HS-27A (cell line): ENCODE measurements at regions not wholly inside any gene's neighbourhood (a gene's known extent, or its start where the extent isn't known, plus 50 kb on each side); places are given as distances from the start of the nearest gene placed in this dataset.
"Not testable (repeated sequence)": the region's sequence is repeated elsewhere in the genome, so short reads cannot be mapped to it uniquely, and the experiment has no call there.

ENCODE experiments used
- DNase-seq: peaks from one replicate; pipeline ENCODE4 v3.0.0-alpha.2; 2012; ENCODE audit warnings: low read depth, missing footprints

DNA sequence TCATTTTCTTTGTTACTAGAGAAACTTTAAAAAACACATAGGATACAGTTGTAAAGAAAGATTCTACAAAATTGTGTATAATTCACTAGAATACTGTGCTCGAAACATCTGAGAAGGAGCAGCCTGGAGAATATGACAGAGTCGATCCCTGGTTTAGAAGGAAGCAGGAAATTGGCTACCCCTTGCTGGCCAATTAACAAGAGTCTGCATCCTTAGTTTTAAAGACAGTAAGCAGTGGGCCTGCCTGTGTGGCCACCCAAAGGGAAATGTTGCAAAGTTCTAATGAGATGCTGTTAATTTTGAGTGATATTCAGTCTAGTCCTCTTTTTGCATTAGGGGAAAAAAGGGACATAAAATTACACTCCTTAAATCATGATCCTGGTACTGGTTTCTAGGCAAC, 988.6 kb downstream of the PCDH17 start:
- DNase-seq: no peak

DNA sequence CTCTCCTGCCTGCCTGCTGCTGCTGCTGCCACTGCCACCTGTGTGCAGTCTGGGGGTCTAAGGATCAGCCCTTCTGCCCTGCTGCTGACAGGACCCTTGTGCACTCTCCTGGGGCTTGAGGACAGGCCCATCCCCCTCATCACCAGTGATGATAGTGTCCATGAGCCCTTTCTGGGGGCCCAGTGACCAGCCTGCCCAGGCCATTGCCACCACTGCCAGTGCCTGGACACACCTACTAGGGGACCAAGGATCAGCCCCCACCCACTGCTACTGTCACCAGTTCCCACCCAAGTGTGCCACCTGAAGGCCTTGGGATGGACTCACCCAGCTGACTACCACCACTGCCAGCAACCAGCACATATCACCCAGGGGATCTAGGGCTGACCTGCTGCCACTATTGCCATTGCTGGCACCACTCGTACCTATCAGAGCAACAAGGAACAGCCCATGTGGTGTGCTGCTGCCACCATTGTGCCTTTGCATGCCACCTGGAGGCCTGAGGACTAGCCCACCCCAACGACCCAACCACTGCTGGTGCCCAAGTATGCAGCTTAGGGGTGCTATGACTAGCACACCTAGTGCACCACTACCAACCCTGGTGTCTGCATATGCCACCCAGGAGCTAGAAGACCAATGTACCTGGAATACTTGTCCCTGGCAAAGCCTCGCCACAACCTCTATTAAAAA, 994.3 kb downstream of the PCDH17 start:
- DNase-seq: no peak

DNA sequence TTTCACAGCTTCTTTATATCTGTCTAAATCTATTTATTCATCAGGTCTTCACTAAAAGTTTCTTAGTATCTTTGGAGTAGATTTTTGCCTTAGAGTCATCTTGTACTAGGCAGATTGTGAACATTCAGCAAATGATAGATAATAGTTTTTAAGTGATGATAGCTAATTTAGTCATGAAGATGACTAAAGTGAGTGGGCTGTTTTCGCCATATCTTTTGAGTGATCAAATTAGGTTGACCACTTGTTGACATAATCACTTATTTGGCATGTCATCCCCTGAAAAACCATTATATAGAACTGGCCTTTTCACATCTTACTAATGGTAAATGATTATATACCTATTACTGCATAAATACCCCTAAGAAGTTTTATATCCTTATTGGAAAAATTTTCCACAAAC, 999.2 kb downstream of the PCDH17 start:
- DNase-seq: no peak

DNA sequence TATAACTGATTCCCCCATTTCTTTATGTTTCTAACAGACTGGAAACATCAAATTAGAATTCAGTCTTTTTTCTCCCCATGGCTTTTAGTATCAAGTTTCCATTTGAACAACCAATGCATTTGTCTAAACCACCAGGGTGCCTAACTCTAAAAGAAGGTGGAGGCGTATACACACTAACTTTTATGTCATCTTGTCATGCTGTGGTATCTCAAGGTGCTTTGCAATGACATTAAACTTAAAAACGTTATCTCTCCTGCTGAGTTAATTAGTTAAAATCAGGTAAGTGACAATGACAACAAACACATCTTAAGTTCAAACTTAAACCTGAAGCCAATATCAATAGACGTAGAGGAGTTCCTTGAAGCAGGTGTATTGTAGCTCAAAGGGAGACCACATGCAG, 1001.7 kb downstream of the PCDH17 start:
- no peak for DNase-seq

DNA sequence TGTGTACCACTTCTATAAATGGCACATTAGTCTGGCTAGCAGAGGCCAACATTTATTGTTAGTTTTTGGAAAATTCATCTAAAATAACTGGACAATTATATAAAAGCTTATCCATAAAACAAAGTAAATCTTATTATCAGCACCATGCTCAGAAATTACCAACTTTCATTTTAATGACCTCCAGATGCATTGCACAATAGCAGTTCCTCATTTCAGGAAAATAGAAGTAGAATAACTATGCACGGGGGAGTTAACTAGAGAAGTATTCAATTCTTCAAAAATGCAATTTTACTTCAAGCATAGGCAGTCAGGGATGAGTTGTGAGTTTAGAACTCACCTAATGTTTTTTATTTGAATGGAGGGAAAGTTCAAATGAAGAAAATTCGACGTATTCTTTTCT, 1023.5 kb downstream of the PCDH17 start:
- no peak for DNase-seq

DNA sequence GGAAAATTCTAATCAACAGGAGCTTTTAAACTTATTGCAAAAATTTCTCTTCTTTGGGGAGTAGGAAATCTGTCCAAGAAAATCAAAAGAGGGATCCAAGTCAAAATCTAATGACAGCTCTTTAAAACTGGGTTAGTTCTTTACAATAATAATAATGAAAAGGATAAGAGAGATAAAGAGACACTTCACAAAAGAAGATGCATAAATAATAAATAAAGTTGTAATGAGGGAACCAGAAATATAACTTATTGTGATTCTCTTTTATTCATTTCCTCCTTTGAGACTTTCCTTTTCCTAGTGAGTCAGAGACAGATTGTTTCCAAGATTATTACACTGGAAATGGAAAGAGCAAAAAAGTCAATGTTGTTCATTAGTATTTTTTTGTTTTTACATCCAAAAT, 1029.3 kb downstream of the PCDH17 start:
- DNase-seq: no peak

DNA sequence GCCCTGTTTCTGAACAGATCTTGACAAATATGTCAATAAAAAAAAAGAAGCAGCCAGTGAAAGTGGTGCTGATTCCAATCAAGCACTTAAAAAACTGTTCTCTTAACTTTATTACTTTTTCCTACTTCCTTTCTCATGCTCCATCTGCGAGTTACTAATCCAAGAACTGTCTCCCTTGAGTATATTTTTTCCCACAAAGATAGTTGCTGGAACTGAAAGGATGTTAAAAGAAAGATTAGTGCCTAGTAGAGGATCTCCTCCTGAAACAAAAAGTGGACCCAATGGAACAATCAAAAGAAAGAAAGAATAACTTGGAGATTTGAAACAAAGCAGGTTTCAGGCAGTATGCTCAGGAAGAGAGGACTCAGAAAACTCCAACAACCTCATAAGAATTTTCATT, 1034.8 kb downstream of the PCDH17 start:
- DNase-seq: no peak

DNA sequence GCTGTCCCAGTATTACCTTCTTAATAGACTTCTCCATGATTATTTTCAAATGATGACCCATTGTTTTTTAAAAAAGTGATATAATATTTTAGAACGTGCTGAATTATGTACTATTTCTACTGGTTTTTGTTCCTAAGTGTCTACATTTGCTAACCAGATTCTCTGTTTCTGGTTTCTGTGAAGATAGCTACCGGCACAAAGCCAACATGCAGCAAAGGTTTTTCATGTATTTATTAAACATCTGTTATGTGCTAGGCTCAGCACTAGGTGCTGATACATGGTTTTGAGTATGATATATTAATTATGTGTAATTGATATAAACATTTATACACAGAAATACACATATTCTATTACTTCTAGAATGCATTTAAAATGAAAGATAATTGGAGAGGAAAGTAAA, 1035.6 kb downstream of the PCDH17 start:
- no peak for DNase-seq

DNA sequence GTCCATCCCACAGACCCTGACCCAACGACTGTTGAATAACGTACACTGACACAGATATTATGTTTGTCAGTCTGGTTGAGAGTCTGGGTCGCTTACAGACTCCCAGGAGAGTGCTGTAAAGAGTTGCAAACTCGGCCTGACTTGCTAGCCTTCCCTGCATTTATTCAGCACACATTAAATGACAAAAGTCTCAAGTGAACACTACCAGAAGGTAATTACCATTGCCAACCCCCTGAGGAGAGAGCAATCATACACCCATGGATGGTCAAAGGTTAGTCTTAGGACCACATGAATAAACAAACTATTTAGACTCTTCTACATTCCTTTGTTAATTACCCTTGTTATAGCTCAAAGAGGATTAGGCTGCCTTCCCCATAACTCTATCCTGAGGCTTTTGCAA, 1048.6 kb downstream of the PCDH17 start:
- DNase-seq: no peak

DNA sequence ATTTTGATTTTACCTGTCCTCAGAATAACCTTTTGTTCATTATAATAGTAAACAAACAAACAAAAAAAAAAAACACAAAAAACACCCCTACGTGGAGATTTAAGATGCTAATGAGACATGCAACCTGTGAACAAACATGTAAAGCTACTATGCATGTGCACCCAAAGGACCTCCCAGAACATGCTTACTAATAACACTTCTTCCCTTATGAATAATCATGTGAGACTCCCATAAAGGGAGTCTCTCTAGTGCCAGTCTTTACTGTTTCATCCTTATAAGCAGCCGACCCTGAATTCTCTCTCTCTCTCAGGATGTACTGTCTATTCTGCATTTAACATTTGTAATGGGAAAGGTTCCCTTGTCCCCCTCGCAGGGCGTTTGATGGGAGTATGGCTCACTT, 1051.1 kb downstream of the PCDH17 start:
- no peak for DNase-seq

DNA sequence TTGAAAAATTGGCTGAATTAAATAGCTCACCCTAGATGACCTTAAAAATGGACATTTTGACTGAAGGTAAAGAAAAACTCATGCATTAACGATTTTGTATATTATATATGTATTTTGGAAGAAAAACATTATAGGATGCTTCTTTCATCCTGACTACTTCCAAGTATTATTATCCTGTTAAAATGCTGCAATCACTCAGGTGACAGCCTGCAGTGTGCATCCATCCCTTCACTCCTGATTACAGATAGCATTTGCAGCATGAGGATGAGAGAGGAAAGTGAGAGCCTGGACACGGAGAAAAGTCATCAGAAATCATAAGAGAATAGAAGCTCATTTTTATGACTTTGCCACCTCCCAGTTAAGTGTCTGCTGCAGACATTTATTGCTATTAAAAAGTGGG, 1055.6 kb downstream of the PCDH17 start:
- no peak for DNase-seq

DNA sequence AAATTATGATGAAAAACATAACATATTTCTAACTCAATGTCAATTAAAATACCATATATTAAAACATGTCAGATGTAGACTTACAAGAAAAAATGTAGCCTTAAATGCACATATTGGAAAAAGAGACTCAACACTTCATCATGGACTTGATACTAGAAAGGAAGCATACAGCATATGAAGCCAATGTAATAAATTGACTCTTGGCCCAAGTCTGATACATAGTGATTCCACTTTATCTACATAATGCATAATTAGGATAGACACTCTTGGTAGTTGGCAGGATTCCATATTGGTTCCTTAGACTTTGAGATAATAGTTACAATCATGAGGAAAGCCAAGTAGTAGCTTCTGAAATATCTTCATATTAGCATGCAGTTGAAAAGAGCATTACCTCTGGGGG, 1067.0 kb downstream of the PCDH17 start:
- DNase-seq: no peak

DNA sequence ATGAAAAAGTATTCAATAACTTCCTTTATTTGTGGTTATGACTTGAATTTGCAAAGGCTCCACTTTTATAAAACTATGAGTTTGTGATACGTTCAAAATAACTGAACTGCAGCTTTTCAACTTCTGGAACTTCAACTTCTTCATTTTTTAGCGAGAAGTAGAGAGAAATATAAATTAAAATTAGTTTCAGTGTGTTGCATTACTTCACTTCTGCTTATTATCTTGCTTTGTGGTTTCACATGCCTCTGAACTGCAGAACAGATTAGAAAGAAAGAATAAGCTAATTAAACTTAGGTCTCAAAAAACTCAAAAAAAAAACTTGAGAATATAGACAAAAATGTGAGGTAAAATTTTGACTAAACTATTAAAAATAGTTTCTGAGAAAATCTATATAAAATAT, 1073.4 kb downstream of the PCDH17 start:
- no peak for DNase-seq

DNA sequence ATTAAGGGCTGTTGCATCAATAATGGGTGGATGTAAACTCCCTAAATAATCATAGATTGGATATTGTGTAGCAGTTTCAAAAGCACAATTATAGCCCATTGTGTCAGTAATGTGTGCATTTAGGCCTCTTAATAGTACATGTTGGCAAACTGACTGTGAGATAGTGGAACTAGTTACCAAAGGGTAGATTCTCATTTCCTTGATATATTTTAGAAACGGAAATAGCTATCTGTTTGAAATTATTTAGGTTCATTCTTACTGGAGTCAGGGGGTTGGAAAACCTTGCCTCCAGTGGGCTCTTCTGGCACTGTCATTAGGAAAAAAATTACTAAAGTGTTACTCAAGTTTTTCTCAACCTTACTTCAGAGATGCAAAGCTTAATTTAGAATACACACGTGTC, 1074.9 kb downstream of the PCDH17 start:
- DNase-seq: no peak

DNA sequence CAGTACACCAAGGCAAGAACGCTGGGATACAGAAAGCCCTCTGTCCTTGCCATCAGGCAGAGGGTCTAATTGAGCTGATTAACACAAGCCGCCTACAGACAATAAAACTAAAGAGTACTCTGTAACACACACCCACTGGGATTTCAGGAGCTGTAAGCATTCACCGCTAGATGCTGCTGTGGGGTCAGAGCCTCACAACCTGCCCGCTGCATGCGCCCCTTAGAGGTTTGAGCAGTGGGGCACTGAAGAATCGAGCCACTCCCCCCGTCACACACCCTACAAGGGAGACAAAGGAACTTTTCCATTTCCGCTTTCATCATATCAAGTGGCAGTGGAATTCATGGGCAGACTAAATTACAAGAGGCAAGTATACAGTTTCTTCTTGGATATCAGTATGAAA, 1080.6 kb downstream of the PCDH17 start:
- DNase-seq: peak; percentile 7

DNA sequence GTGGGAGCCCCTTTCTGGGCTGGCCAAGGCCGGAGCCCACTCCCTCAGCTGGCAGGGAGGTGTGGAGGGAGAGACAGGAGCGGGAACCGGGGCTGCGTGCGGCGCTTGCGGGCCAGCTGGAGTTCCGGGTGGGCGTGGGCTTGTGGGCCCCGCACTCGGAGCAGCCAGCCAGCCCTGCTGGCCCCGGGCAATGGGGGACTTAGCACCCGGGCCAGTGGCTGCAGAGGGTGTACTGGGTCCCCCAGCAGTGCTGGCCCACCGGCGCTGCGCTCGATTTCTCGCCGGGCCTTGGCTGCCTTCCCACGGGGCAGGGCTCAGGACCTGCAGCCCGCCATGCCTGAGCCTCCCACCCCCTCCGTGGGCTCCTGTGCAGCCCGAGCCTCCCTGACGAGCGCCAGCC, 1082.5 kb downstream of the PCDH17 start:
- not testable (repeated sequence) for DNase-seq

DNA sequence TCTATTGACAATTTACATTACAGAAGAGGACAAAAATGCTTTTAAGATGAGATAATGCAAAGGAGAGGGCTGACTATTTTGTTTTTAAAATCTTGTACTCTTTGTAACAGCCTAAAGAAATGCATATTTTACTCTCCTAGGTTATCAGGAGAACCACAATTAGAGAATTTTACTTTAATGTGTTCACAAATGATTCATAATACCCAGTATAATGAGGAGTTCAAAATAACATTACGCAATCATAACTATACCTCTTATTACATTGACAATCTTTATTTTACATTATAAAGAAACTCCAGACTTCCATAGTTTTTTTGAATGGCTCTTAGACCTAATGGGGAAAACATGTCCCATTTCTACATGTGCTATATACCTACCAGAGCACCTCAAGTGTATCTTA, 1089.7 kb downstream of the PCDH17 start:
- DNase-seq: no peak

DNA sequence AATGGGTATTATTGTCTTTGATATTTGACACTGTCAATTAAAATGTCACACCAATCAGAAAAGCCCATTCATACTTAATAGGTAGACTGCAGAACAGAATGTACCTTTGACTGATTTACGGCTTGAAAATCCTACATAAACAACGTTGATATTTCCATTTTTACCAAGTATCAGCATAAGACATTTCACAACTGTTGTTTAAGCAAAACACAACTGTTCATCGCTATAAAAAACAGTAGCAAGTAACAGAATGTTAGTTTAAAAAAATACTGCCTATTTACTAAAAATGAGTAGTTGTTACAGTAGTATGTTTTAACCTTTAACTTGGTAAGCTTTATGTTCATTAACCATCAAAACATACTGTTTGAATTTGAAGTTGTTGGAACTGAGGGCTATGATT, 1096.6 kb downstream of the PCDH17 start:
- DNase-seq: no peak

DNA sequence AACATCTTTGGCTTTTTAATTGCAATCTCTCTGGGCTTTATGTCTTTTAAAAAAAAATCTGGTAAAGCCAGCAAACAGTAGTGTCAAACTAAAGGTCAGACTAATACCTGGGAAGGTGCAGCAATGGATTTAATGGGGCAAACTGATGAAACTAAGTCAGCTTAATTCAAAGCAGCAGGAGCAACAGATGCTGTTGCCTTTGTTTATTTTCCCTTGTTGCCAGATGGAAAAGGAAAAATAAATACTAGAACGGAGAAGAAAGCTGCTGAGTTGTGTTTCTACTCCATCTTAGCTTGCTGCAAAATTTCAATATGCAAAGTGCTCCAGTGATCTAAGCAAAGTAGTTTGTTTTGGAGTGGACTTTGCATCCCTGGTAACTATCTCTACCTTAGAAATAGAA, 1097.8 kb downstream of the PCDH17 start:
- DNase-seq: no peak

DNA sequence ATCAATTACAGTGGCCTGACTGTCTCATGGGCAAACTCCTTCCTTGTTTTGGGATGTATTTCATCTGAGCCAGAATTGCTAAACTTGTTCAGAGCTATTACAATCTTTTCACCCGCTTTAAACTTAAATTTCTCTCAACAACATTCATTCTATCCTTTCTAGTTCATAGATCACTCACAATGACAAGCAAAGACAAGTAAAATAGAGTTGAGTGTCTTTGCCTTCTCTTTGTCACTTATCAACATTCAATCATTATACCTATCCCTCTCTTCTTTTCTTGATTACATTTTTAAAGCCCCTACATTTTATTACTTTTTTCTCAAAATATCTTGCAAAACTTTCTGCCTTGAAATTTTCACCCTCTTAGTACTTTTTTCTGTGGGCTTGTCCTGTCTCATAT, 1113.1 kb downstream of the PCDH17 start:
- no peak for DNase-seq

DNA sequence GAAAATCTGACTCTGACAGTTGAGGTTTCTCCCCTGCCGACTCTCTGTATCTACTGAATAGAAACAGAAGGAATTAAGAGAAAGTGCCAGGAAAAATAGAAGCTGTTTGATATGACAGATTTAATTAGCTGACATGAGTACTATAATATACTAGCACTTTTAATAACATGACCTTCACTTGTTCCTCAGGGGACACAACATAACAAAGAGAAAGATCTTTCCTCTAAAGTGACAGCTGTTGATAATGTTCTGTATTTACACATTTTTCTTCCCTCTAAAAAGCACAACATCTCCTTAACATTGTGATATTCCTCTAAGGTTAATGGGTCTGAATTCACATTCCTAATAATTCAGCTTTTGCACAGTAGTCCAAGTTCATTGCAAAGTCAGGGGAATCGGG, 1136.0 kb downstream of the PCDH17 start:
- DNase-seq: no peak

DNA sequence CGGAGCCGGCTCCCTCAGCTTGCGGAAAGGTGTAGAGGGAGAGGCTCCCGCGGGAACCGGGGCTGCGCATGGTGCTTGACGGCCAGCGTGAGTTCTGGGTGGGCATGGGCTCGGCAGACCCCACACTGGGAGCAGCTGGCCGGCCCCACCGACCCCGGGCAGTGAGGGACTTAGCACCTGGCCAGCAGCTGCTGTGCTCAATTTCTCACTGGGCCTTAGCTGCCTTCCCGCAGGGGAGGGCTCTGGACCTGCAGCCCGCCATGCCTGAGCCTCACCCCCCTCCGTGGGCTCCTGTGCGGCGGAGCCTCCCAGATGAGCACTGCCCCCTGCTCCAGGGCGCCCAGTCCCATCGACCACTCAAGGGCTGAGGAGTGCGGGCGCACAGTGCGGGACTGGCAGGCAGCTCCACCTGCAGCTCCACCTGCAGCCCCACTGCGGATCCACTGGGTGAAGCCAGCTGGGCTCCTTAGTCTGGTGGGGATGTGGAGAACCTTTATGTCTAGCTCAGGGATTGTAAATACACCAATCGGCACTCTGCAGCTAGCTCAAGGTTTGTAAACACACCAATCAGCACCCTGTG, 1141.8 kb downstream of the PCDH17 start:
- DNase-seq: no peak

DNA sequence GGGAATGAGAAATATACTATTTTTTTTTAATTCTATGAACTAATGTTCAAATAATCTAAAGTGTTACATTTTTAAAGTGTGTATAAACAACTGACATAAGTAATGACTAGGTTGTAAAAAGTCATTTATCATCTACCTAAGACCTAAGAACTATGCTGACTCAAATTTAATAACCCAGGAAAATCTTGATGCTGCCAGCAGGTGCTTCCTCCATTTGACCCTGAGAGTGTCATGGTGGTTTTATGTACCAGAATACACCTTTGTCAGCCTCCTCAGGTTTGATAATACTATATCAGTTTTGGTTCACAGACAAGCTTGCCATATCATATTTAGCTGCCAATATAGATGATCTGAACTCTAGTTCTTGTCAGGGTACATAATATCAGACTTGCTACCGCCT, 1151.2 kb downstream of the PCDH17 start:
- no peak for DNase-seq

DNA sequence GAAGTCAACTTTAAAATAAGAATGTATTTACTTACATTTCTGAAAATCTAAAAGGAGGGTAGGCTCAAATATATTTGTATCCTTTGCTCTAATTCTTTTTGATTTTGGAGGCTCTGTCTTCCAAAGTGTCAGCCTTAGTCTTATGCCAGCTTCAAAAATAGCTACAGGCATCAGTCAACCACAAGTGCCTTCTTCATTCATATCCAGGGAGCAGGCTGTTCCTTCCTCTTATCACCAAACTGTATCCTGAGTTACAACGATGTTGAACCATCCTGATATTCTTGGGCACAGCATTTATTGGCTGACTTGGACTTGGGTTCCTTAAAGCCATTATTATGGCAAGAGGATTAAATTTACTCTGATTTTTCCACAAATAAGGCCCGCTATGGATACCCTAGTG, 1161.3 kb downstream of the PCDH17 start:
- no peak for DNase-seq
